ENCODE measurements at regions not wholly inside any gene's neighbourhood (a gene's known extent, or its start where the extent isn't known, plus 50 kb on each side); places are given as distances from the start of the nearest gene placed in this dataset.

DNA sequence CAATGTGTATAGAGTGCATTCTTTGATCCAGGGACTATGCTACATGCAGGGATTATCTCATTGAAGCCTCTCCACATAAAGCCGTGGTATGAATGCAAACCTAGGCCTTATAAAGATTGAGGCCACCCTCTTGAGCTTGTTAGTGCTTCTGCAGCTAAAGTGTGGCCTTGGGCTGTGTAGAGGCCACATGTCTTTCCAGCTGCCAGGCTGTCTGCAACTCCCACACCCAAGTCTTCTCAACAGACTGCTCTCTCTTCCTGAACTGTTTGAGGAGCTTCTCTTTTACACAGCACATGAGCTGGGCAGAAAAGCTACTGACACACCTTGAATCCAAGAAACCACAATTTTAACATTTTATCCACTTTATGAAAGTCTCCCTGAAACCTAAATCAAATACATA lies 119.2 kb upstream of the MEX3C start:
- Histone ChIP-seq H3K79me2 (ENCODE audit: insufficient read depth, low read length) (no peaks in the 10 kb centered on the region), H3K9me3 (ENCODE audit: insufficient read depth, low read length, severe bottlenecking) (no peaks in the 10 kb centered on the region), H3K36me3 (ENCODE audit: insufficient read depth, low read length) (no peaks in the 10 kb centered on the region), H3K4me3 (ENCODE audit: low read depth in 1 of 2, low read length in 2 of 2) (no peak overlapping the region), H3K27ac (ENCODE audit: low read length) (no peak overlapping the region), H3K4me1 (ENCODE audit: insufficient read depth, low read length) (no peaks in the 10 kb centered on the region), H4K20me1 (ENCODE audit: insufficient read depth, low read length) (no peaks in the 10 kb centered on the region), H3K9ac (ENCODE audit: low read depth, low read length) (no peak overlapping the region), H3K27me3 (ENCODE audit: insufficient read depth, low read length, poor library complexity) (peaks cover 3% of the 10 kb centered on the region), H3K4me2 (ENCODE audit: insufficient read depth, low read length) (no peak overlapping the region), H2AFZ (ENCODE audit: low read depth, low read length) (no peak overlapping the region)
- TF ChIP-seq, protein P1, sequence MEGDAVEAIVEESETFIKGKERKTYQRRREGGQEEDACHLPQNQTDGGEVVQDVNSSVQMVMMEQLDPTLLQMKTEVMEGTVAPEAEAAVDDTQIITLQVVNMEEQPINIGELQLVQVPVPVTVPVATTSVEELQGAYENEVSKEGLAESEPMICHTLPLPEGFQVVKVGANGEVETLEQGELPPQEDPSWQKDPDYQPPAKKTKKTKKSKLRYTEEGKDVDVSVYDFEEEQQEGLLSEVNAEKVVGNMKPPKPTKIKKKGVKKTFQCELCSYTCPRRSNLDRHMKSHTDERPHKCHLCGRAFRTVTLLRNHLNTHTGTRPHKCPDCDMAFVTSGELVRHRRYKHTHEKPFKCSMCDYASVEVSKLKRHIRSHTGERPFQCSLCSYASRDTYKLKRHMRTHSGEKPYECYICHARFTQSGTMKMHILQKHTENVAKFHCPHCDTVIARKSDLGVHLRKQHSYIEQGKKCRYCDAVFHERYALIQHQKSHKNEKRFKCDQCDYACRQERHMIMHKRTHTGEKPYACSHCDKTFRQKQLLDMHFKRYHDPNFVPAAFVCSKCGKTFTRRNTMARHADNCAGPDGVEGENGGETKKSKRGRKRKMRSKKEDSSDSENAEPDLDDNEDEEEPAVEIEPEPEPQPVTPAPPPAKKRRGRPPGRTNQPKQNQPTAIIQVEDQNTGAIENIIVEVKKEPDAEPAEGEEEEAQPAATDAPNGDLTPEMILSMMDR (IDR thresholded peaks at IDR 0.05; ENCODE audit: borderline replicate concordance, extremely low read depth, low read length, poor library complexity, severe bottlenecking): no peak
- TF ChIP-seq EZH2 (IDR thresholded peaks at IDR 0.05; ENCODE audit: borderline replicate concordance, low read depth, low read length, severe bottlenecking): no peak
- DNase-seq (no peak), ATAC-seq (ENCODE audit: insufficient read depth, low read depth) (no peak)

DNA sequence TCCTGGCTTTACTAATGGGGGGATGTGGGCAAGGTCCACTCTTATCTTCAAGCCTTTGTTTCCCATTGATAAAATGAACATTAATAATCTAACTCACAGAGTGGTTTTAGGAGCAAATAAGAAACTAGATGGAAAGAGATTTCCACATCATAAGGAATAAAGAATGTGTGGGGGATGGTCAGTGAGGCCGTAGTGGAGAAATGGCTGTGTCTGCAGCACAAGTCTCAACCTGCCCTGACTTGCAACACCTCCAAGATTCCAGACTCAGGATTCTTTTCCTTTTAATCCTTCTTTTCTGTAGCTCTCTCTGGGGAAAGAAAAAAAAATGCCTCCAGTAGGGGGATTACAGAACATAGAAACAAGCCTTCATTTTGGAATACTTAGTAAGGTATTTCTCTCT lies 124.2 kb upstream of the MEX3C start:
- no peak overlapping the region for H3K27ac ChIP-seq (ENCODE audit: low read length)
- no peaks in the 10 kb centered on the region for H3K9me3 ChIP-seq (ENCODE audit: insufficient read depth, low read length, severe bottlenecking)

DNA sequence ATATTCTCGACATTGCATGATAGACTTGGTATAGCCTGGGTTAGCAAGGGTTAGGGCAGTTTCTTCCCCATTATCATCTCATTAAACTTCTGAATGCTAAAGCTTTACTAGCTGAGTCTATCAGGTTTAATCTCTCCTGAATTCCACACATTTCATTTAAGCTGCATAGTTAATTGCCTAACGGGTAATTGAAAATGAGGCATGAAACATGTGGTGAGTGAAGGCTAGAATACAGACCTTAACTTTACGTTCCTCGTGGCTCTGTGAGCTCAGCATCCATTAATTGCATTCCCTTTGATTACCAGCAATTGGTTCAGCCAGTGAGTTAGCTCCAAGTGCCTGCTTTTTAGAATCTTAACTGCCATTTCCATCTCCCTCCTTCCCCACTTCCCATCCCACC lies 126.5 kb upstream of the MEX3C start:
- Histone ChIP-seq H3K9ac (ENCODE audit: low read depth, low read length) (no peak overlapping the region), H3K27ac (ENCODE audit: low read length) (no peak overlapping the region), H3K36me3 (ENCODE audit: insufficient read depth, low read length) (no peaks in the 10 kb centered on the region), H2AFZ (ENCODE audit: low read depth, low read length) (no peak overlapping the region), H3K4me3 (ENCODE audit: low read depth in 1 of 2, low read length in 2 of 2) (no peak overlapping the region), H3K79me2 (ENCODE audit: insufficient read depth, low read length) (no peaks in the 10 kb centered on the region), H3K27me3 (ENCODE audit: insufficient read depth, low read length, poor library complexity) (no peaks in the 10 kb centered on the region), H3K9me3 (ENCODE audit: insufficient read depth, low read length, severe bottlenecking) (no peaks in the 10 kb centered on the region), H3K4me2 (ENCODE audit: insufficient read depth, low read length) (no peak overlapping the region), H3K4me1 (ENCODE audit: insufficient read depth, low read length) (no peaks in the 10 kb centered on the region), H4K20me1 (ENCODE audit: insufficient read depth, low read length) (no peaks in the 10 kb centered on the region)
- ATAC-seq (ENCODE audit: insufficient read depth, low read depth) (no peak), DNase-seq (no peak)
- no peak for TF ChIP-seq EZH2 (IDR thresholded peaks at IDR 0.05; ENCODE audit: borderline replicate concordance, low read depth, low read length, severe bottlenecking)
- TF ChIP-seq, protein P1 (IDR thresholded peaks at IDR 0.05; ENCODE audit: borderline replicate concordance, extremely low read depth, low read length, poor library complexity, severe bottlenecking): no peak

More for the DNA sequence above, 124.2 kb upstream of the MEX3C start:
- H2AFZ ChIP-seq (ENCODE audit: low read depth, low read length): no peak overlapping the region
- H3K4me2 ChIP-seq (ENCODE audit: insufficient read depth, low read length): no peak overlapping the region
- H4K20me1 ChIP-seq (ENCODE audit: insufficient read depth, low read length): no peaks in the 10 kb centered on the region
- no peak overlapping the region for H3K9ac ChIP-seq (ENCODE audit: low read depth, low read length)
- H3K27me3 ChIP-seq (ENCODE audit: insufficient read depth, low read length, poor library complexity): no peaks in the 10 kb centered on the region
- H3K79me2 ChIP-seq (ENCODE audit: insufficient read depth, low read length): no peaks in the 10 kb centered on the region
- TF ChIP-seq, protein P1 (IDR thresholded peaks at IDR 0.05; ENCODE audit: borderline replicate concordance, extremely low read depth, low read length, poor library complexity, severe bottlenecking): no peak
- TF ChIP-seq EZH2 (IDR thresholded peaks at IDR 0.05; ENCODE audit: borderline replicate concordance, low read depth, low read length, severe bottlenecking): no peak
- H3K36me3 ChIP-seq (ENCODE audit: insufficient read depth, low read length): no peaks in the 10 kb centered on the region
- ATAC-seq (ENCODE audit: insufficient read depth, low read depth) (no peak), DNase-seq (no peak)
- no peak overlapping the region for H3K4me3 ChIP-seq (ENCODE audit: low read depth in 1 of 2, low read length in 2 of 2)
- no peaks in the 10 kb centered on the region for H3K4me1 ChIP-seq (ENCODE audit: insufficient read depth, low read length)

DNA sequence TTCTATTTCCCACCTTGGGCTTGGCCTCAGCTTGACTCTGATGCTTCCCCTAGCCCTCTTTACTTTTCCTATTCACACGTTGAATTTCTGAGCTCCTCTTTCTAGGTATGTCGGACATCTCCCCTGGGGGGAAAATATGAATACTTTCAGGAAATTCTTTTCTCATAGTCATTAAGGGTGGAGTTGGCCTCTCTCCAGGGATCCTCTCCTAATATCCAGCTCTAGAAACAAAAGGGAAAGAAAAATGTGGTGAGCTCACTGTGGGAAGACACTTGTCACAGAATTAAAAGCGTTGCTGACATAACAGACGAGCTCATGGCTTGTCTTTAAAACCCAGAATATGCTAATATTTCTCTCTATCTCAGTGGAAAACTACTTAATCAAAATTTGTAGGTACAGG lies 132.7 kb upstream of the MEX3C start:
- Histone ChIP-seq H3K79me2 (ENCODE audit: insufficient read depth, low read length) (no peaks in the 10 kb centered on the region), H3K4me3 (ENCODE audit: low read depth in 1 of 2, low read length in 2 of 2) (no peak overlapping the region), H3K9ac (ENCODE audit: low read depth, low read length) (no peak overlapping the region), H3K4me1 (ENCODE audit: insufficient read depth, low read length) (no peaks in the 10 kb centered on the region), H3K27me3 (ENCODE audit: insufficient read depth, low read length, poor library complexity) (no peaks in the 10 kb centered on the region), H4K20me1 (ENCODE audit: insufficient read depth, low read length) (no peaks in the 10 kb centered on the region), H2AFZ (ENCODE audit: low read depth, low read length) (no peak overlapping the region), H3K27ac (ENCODE audit: low read length) (no peak overlapping the region), H3K9me3 (ENCODE audit: insufficient read depth, low read length, severe bottlenecking) (no peaks in the 10 kb centered on the region), H3K36me3 (ENCODE audit: insufficient read depth, low read length) (no peaks in the 10 kb centered on the region), H3K4me2 (ENCODE audit: insufficient read depth, low read length) (no peak overlapping the region)
- no peak for ATAC-seq (ENCODE audit: insufficient read depth, low read depth)
- DNase-seq: no peak
- TF ChIP-seq, protein P1 (IDR thresholded peaks at IDR 0.05; ENCODE audit: borderline replicate concordance, extremely low read depth, low read length, poor library complexity, severe bottlenecking): no peak
